WI38 (cell line): ENCODE measurements at regions not wholly inside any gene's neighbourhood (a gene's known extent, or its start where the extent isn't known, plus 50 kb on each side); places are given as distances from the start of the nearest gene placed in this dataset.

Source experiments
- H3K4me3 ChIP-seq: 2 replicates; pipeline ENCODE4 v1.5.1; 2011; ENCODE audit warnings: low read depth, mild to moderate bottlenecking, control low read depth, low read length
- TF ChIP-seq, protein P1 (sequence below): IDR thresholded peaks from 2 replicates; pipeline ENCODE4 v1.5.1; 2012; ENCODE audit warnings: low read depth, mild to moderate bottlenecking, control low read depth, low read length

DNA sequence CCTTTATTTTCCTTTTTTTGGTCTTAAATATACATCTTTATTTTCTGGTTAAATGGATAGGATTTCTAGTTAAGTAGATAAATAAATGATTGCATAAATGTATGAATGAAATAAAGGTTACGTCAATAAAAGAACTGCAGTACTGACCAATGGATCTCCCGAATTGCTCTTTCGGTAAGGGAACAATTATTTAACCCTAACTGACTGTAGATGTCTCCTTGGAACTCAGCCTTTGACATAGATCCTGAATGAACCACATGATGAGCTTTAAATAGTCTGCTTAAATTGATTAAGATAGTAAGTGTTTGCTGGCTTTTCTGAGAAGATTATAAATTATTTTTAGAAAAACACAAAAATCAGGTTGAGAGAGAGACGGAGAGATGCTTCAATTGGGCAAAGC is 391.0 kb upstream of the SYT1 start:
- no peak overlapping the region for H3K4me3 ChIP-seq
- TF ChIP-seq, protein P1, sequence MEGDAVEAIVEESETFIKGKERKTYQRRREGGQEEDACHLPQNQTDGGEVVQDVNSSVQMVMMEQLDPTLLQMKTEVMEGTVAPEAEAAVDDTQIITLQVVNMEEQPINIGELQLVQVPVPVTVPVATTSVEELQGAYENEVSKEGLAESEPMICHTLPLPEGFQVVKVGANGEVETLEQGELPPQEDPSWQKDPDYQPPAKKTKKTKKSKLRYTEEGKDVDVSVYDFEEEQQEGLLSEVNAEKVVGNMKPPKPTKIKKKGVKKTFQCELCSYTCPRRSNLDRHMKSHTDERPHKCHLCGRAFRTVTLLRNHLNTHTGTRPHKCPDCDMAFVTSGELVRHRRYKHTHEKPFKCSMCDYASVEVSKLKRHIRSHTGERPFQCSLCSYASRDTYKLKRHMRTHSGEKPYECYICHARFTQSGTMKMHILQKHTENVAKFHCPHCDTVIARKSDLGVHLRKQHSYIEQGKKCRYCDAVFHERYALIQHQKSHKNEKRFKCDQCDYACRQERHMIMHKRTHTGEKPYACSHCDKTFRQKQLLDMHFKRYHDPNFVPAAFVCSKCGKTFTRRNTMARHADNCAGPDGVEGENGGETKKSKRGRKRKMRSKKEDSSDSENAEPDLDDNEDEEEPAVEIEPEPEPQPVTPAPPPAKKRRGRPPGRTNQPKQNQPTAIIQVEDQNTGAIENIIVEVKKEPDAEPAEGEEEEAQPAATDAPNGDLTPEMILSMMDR = no peak

DNA sequence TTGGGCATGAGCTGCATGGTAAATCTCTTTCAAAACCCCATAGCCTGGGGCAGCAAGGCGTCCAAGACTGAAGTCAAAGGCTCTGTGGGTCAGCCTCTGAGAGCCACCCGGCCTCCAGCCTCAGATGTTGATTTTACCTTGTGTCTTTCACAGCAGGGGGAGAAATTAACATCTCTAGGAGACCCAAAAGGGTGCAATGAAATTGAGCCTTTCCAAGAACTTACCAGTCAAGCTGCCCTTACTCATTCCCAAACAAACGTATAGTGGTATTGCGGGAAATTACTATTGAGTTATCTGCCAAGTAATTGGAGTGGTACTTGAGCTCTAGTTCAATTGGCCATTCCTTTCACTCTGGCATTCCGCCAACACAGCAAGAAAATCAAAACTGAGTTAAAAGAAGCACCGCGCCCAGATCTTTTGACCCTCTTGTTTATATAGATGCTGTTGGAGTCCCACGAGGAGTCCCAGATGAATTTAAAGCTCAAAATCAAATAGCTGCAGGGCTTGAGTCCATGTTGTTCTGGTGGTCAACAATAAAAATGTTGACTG is 380.7 kb upstream of the SYT1 start:
- TF ChIP-seq, protein P1 = no peak
- H3K4me3 ChIP-seq = no peak overlapping the region

DNA sequence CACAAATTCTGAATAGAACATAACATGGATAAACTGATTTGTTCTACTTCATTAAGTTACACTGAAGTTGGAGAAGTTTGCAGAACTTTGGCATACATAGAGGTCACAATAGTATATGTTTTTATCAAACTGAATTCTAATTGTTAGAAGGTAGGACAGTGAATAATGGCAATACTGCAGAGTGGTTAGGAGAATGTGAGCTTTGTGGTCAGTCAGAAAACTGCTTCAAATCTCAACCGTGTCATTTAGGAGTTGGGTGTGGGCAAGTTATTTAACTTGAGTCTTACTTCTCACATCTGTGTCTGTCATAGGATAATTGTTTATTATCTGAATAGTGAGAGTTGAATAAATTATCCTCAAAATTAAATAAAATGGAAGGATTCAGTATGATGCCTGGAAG is 374.6 kb upstream of the SYT1 start:
- H3K4me3 ChIP-seq = no peak overlapping the region
- TF ChIP-seq, protein P1 = no peak

DNA sequence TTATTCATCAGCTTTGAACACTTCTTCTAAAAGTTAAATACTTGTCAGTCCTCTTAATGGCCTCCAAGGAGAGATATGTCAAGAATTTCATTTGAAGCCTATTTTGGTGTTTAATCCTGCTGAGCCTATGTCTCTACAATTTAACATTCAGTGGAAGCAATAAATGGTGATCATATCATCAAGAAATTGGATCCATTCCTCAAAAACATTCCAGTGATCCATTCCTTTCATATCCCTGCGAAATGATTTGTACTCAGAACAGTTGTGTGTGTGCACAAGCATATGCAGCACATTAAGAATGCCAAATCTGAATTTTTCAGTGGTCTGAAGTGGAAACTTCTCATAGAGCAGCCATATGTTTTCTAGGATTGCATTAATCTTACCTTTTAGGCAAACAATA is 373.7 kb upstream of the SYT1 start:
- TF ChIP-seq, protein P1 = no peak
- H3K4me3 ChIP-seq = no peak overlapping the region

DNA sequence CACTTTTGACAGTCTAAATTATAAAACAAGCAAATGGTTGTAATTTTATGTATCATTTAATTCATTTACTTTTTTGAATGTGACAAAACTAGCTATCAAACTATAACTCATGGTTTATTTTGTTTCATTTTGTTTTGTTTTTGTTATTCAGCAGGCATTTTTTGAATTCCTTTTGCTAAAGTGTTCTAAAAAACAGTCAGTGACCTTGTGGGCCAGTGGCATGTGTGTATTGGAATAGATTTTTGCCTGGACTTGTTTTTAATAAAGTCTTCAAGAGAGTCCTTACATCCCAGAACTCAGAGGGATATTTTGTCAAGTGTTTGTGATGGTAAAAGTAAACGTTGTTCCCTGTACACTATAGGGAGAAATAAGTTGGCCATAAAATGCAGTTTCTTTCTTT is 369.7 kb upstream of the SYT1 start:
- TF ChIP-seq, protein P1 = no peak

DNA sequence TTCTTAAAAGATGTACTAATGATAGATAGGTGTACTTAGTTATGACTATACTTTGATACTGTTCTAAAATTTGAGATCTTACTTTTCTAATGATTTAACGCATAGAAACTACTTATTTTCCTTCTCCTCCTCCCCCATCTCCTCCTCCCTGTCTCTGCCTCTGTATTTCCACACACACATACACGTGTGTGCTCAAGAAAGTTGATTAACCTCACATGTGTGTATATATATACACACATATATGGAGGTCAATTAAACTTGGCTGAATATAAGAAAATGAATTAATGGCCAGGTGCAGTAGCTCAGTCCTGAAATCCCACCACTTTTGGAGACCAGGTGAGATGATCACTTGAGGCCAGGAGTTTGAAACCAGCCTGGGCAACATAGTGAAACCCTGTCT is 362.7 kb upstream of the SYT1 start:
- TF ChIP-seq, protein P1 = no peak
- no peak overlapping the region for H3K4me3 ChIP-seq

More for the DNA sequence above, 369.7 kb upstream of the SYT1 start:
- no peak overlapping the region for H3K4me3 ChIP-seq

DNA sequence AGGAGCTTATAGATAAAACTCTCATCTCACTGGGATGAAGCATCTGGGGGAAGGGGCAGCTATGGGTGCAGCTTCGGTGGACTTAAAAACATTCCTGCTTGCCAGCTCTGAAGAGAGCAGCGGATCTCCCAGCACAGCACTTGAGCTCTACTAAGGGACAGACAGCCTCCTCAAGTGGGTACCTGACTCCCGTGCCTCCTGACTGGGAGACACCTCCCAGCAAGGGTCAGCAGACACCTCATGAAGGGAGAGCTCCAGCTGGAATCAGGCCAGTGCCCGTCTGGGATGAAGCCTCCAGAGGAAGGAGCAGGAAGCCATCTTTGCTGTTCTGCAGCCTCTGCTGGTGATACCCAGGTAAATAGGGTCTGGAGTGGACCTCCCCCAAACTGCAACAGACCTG is 345.2 kb upstream of the SYT1 start:
- TF ChIP-seq, protein P1 = no peak
- no peak overlapping the region for H3K4me3 ChIP-seq
